Activated T-helper 1 cell treated with anti-CD3 and anti-CD28 coated beads, Interleukin-12 subunit alpha, Interleukin-12 subunit beta, Interleukin-2, Interleukin-4 antibody, amounts not matched to agents 30 ng/mL and 10 ng/mL and 1 ng/mL, durations not matched to agents 14 hours and 24 hours and 36 hours (primary cell): ENCODE measurements at regions not wholly inside any gene's neighbourhood (a gene's known extent, or its start where the extent isn't known, plus 50 kb on each side); places are given as distances from the start of the nearest gene placed in this dataset.
A peak's percentile ranks its signal among the peaks of the same experiment; 100 is the strongest.

Source experiments
- DNase-seq: peaks from one replicate; pipeline ENCODE4 v3.0.0; 2021; ENCODE audit warnings: low spot score
- H3K27ac Mint-ChIP-seq: one replicate; pipeline ENCODE4 v1.8.0; 2021; ENCODE audit warnings: mild to moderate bottlenecking, mixed read lengths
- H3K27me3 Mint-ChIP-seq: one replicate; pipeline ENCODE4 v1.8.0; 2022; ENCODE audit warnings: mild to moderate bottlenecking, moderate library complexity, mixed read lengths; ENCODE audit not compliant: insufficient read depth
- H3K36me3 Mint-ChIP-seq: one replicate; pipeline ENCODE4 v1.8.0; 2021; ENCODE audit warnings: low read depth, mixed read lengths
- H3K4me1 Mint-ChIP-seq: one replicate; pipeline ENCODE4 v1.8.0; 2021; ENCODE audit warnings: low read depth, mixed read lengths
- H3K4me3 Mint-ChIP-seq: one replicate; pipeline ENCODE4 v1.8.0; 2021; ENCODE audit warnings: mild to moderate bottlenecking, moderate library complexity, mixed read lengths
- H3K9me3 Mint-ChIP-seq: one replicate; pipeline ENCODE4 v1.8.0; 2021; ENCODE audit warnings: mixed read lengths
- intact Hi-C: fragments of 100-400 bp; cut with micrococcal nuclease; formaldehyde crosslinking; loops from one replicate; pipeline ENCODE4 v1.15.1; 2024

DNA sequence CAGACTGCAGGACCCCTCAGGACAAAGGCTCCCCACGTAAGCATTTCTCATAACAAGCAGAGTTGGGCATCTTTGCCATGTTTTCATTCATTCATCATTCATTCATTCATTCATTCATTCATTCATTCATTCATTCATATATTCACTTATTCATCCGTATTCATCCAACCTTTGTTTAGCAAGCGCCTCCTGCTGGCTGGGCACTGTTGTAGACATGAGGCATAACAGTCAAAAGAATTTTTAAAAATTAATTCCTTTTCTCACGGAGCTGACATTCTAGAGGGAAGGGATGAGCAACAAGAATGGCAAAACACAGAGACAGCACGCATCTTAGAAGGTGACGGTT is 351.7 kb upstream of the TNRC6C start:
- intact Hi-C loops = no loop called here
- Mint-ChIP-seq H3K4me3 (no peak overlapping the region), H3K27ac (no peak overlapping the region), H3K36me3 (no peaks in the 10 kb centered on the region), H3K9me3 (no peaks in the 10 kb centered on the region), H3K27me3 (peaks cover 7% of the 10 kb centered on the region), H3K4me1 (peaks cover 27% of the 10 kb centered on the region)
- no peak for DNase-seq

DNA sequence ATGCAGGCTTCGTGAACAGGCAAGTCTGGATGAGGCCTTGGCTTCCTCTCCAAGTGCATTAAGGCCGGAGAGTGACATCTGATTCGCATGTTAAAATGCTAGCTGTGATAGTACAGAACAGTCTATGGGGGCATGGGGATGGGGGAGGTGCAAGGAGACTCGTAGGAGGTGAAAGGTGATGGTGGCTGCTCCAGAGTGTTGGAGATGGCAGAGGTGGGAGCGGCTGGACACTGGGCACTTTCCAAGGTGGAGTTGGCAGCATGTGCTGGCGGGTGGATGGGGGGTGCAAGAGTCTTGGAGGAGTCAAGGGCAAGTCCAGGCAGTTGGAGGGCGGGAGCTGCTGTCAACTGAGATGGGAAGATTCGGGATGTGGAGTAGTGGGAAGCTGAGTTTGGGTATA is 350.9 kb upstream of the TNRC6C start:
- no peak for DNase-seq
- Mint-ChIP-seq H3K27ac (no peak overlapping the region), H3K27me3 (peaks cover 10% of the 10 kb centered on the region), H3K4me1 (peaks cover 27% of the 10 kb centered on the region), H3K36me3 (no peaks in the 10 kb centered on the region), H3K9me3 (no peaks in the 10 kb centered on the region), H3K4me3 (no peak overlapping the region)
- intact Hi-C loops = no loop called here

DNA sequence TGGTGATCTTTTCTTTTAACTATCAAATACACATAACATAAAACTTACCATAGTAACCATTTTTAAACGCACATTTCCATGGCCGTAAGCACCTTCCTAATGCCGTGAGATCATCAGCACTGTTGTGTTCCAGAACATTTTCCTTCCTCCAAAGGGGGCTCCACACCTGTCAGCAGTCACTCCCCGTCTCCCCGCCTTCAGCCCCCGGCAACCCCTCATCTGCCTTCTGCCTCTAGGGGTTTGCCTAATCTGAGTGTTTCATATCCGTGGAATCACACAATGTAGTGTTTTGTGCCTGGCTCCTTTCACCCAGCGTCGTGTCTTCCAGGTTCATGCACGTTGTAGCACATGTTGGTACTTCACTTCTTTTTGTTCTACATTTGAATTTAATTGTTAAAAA is 350.1 kb upstream of the TNRC6C start:
- peaks cover 27% of the 10 kb centered on the region for H3K4me1 Mint-ChIP-seq
- intact Hi-C loops = no loop called here
- no peak overlapping the region for H3K27ac Mint-ChIP-seq
- peaks cover 11% of the 10 kb centered on the region for H3K27me3 Mint-ChIP-seq
- no peaks in the 10 kb centered on the region for H3K36me3 Mint-ChIP-seq
- no peak for DNase-seq
- no peak overlapping the region for H3K4me3 Mint-ChIP-seq
- H3K9me3 Mint-ChIP-seq = no peaks in the 10 kb centered on the region

DNA sequence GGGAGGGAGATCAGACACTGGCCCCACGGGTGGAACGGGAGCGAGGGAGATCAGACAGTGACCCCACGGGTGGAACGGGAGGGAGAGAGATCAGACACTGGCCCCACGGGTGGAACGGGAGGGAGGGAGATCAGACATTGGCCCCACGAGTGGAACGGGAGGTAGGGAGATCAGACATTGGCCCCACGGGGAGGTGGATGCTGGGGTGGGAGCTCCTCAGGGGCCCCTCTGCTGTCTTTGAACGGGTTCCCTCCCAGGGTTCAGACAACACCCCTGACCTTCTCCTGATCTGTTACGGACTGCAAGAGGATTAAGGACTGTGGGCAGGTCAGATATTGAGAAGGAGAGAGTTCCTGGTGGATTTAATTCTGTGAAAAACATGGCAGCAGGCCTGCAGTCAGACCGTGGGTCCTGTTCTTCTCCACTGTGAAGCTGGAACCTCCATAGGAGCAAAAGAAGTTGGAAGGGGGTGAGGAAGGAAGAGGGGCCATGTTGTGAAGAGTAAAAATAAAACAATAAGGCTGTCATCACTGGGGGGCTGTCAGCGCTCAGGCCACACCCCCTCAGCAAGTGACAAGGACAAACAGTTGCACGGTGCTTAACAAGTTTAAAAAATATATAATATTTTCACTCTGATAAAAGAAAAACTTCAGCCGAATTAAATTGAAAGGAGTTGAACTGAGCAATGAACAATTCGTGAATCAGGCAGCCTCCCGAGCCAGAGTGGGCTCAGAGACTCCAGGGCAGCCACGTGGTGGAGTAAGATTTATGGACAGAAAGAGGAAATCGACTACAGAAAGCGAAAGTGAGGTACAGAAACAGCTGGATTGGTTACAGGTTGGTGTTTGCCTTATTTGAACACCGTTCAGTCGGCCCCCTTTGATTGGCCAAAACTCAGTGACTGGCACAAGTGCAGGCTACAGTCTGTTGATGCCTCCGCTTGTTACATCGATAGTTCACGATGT is 348.7 kb upstream of the TNRC6C start:
- H3K9me3 Mint-ChIP-seq = no peaks in the 10 kb centered on the region
- DNase-seq = peak; percentile 58
- no peaks in the 10 kb centered on the region for H3K36me3 Mint-ChIP-seq
- peak overlapping the region; percentile 82 for H3K27ac Mint-ChIP-seq
- peaks cover 15% of the 10 kb centered on the region for H3K27me3 Mint-ChIP-seq
- intact Hi-C loops = loop anchor here (1.0 kb wide), 1 partner anchor 57 kb away; no protein-coding TSS in a partner anchor
- H3K4me1 Mint-ChIP-seq = peaks cover 27% of the 10 kb centered on the region
- H3K4me3 Mint-ChIP-seq = peak overlapping the region; percentile 73

DNA sequence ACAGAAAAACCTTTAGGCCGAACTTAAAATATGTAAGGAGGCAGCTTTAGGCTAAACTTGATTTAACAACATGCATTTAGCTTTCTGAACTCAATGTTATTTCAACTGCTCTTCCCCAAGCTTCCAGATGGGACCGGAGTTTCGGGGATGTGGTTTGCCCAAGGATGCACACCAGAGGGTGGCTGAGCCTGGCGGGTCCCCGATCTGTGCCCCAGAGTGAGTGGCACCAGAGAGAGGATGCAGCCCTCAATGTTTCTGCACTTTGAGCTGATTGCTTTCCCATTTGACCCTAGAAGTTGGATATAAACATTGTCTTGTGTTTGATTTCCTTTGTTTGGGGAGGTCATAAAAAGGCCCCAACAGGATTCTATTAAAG is 348.0 kb upstream of the TNRC6C start:
- intact Hi-C loops = loop anchor here (1.0 kb wide), 1 partner anchor 57 kb away; no protein-coding TSS in a partner anchor
- H3K4me3 Mint-ChIP-seq = peak overlapping the region; percentile 73
- peaks cover 27% of the 10 kb centered on the region for H3K4me1 Mint-ChIP-seq
- peaks cover 15% of the 10 kb centered on the region for H3K27me3 Mint-ChIP-seq
- no peaks in the 10 kb centered on the region for H3K36me3 Mint-ChIP-seq
- peak overlapping the region; percentile 22 for H3K27ac Mint-ChIP-seq
- no peaks in the 10 kb centered on the region for H3K9me3 Mint-ChIP-seq
- DNase-seq = no peak

DNA sequence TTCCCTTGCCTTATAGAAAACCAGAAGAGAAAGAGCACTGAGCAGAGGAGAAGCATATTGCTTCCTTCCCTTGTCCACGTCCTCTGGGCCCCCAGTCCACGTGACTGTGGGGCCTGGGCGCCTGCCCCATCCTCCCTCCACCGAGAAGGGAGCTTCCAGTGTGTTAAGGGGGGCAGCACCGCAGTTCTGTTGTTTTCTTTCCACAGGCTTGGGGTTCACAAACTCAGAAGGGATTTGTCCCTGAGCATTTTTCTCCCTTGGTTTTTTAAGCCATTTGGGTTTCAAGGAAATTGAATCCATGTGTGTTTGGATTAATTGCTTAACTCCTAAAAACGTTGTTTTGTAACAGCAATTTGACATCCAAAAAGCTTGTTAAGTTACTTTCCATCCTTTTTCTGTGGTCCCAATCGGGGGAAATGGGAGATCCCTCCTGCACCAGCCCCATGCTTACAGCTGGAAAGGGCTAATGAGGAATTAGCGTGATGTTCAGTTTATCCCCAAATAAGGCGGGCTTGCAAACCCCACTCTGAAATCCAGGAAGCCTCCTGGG is 347.5 kb upstream of the TNRC6C start:
- no peak overlapping the region for H3K27ac Mint-ChIP-seq
- peaks cover 15% of the 10 kb centered on the region for H3K27me3 Mint-ChIP-seq
- no peaks in the 10 kb centered on the region for H3K36me3 Mint-ChIP-seq
- H3K9me3 Mint-ChIP-seq = no peaks in the 10 kb centered on the region
- no peak for DNase-seq
- peak overlapping the region; percentile 73 for H3K4me3 Mint-ChIP-seq
- intact Hi-C loops = loop anchor here (1.0 kb wide), 1 partner anchor 56 kb away; no protein-coding TSS in a partner anchor
- peaks cover 27% of the 10 kb centered on the region for H3K4me1 Mint-ChIP-seq

DNA sequence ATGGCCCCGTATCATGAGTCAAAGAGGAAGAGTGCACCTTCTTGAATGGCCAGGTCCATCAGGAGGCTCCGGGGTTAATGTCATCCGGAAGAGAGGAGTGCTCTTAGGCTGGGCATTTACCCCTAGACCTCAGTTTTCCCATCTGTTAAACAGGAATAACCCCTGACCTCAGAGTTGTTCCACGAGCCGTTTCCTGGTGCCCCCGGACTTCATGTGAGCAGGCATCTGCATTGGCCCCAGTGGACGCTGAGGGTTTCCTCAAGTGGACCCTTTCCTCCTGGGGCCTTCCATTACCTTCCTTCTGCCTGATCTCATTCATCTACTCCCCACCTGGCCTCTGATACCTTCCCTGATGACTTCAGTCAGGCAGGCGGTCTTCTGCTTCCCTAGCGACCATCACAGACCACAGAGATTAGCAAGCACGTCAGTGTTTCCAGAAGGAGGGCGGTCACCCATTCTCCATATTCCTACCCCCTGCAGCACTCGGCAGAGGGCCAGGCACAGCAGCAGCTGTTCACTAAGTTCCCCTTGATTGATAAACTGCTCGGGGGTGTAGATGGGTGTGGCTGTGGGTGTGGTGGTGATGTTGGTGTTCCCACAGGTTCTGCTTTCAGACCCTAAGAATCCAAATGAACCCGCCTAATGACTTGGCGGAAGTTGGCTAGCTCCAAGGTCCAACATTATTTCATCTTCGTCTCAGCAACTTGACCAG is 346.6 kb upstream of the TNRC6C start:
- Mint-ChIP-seq H3K4me1 (peaks cover 27% of the 10 kb centered on the region), H3K4me3 (no peak overlapping the region), H3K36me3 (no peaks in the 10 kb centered on the region), H3K27me3 (peaks cover 20% of the 10 kb centered on the region), H3K9me3 (no peaks in the 10 kb centered on the region), H3K27ac (no peak overlapping the region)
- intact Hi-C loops = no loop called here
- no peak for DNase-seq

DNA sequence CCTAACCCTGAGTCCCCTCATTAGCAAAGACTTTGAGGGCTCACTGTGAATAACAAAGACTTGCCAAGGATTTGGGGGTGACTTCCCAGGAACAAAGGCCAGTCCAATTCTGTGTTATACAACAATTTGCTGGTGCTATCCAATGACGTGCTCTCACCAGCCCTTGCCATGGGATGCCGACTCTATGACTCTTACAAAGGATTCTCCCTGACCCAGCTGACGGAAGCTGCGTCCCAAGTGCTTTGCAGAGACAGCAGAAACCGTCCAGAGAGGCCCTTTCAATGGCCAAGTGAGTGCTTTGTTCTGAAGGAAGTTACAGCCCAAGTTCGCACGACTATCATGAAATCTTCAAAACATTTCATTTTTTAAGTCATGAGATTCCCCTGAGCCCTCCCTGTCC is 345.3 kb upstream of the TNRC6C start:
- Mint-ChIP-seq H3K27ac (no peak overlapping the region), H3K36me3 (no peaks in the 10 kb centered on the region), H3K9me3 (no peaks in the 10 kb centered on the region), H3K4me1 (peaks cover 29% of the 10 kb centered on the region), H3K27me3 (peaks cover 20% of the 10 kb centered on the region), H3K4me3 (no peak overlapping the region)
- intact Hi-C loops = no loop called here
- DNase-seq = no peak

DNA sequence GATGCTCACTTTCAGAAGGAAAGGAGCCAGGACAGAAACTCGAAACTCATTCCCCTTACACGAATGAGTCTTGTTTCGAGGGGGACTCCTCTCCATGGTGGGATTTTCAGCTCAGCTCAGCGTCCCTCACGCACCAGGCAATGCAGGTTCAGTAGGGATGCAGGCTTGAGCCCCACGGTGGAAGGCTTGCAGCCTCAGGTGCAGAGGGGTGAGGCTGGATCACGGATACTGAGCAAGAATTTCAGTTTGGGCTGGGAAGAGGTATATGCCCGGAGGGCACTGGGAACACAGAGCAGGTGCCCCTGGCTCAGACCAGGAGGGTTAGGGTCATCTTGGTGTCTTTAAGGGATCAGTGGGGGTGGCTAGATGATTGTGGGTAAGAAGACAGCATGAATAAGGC is 344.9 kb upstream of the TNRC6C start:
- Mint-ChIP-seq H3K4me1 (peaks cover 33% of the 10 kb centered on the region), H3K27ac (no peak overlapping the region), H3K4me3 (no peak overlapping the region), H3K9me3 (no peaks in the 10 kb centered on the region), H3K36me3 (peaks cover 1% of the 10 kb centered on the region), H3K27me3 (peaks cover 20% of the 10 kb centered on the region)
- intact Hi-C loops = no loop called here
- DNase-seq = no peak

DNA sequence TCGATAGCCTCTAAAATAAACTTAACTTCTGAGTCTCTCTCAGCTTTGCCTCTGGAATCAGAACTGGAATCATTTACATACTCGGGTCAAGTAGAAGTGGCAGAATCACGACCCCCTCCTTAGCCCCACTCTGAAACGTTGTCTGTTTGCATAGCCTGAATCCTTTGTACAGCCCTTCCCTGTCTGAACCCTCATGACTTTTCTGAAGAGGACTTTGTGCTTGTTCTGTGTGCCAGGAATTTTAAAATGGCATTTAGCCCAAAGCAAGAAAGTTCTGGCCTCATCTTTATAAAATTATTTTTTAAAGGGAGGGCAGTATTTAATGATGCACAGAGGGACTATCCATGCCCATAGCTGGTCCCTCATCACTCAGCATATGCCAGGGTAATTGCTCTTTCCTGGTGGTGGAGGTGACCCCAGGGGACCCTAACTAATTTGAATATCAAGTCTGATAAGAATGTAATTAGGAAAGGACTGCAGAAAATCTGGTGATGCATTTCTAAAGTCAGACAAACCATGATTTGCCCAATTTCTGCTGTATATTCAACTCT is 342.7 kb upstream of the TNRC6C start:
- intact Hi-C loops = no loop called here
- H3K4me3 Mint-ChIP-seq = no peak overlapping the region
- DNase-seq = no peak
- H3K4me1 Mint-ChIP-seq = peaks cover 20% of the 10 kb centered on the region
- peaks cover 7% of the 10 kb centered on the region for H3K9me3 Mint-ChIP-seq
- peaks cover 3% of the 10 kb centered on the region for H3K36me3 Mint-ChIP-seq
- no peak overlapping the region for H3K27ac Mint-ChIP-seq
- H3K27me3 Mint-ChIP-seq = peaks cover 21% of the 10 kb centered on the region

DNA sequence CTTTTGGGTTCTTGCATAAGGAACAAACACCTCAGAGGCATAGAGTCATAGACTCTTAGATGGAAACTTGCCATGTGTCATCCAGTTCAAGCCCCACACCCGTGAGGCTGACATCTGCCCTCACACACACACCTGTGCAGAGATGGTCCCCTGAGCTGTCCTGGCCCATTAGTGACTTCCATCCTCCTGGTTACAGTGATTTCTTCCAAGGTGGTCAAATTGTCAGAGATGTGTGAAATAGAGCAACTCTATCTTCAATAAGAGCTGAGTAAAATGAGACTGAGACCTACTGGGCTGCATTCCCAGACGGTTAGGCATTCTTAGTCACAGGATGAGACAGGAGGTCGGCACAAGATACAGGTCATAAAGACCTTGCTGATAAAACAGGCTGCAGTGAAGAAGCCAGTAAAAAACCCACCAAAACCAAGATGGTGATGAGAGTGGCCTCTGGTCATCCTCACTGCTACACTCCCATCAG is 342.2 kb upstream of the TNRC6C start:
- Mint-ChIP-seq H3K27me3 (peaks cover 23% of the 10 kb centered on the region), H3K4me3 (no peak overlapping the region), H3K4me1 (peaks cover 15% of the 10 kb centered on the region), H3K27ac (no peak overlapping the region), H3K36me3 (peaks cover 3% of the 10 kb centered on the region), H3K9me3 (peaks cover 7% of the 10 kb centered on the region)
- no peak for DNase-seq
- intact Hi-C loops = no loop called here

DNA sequence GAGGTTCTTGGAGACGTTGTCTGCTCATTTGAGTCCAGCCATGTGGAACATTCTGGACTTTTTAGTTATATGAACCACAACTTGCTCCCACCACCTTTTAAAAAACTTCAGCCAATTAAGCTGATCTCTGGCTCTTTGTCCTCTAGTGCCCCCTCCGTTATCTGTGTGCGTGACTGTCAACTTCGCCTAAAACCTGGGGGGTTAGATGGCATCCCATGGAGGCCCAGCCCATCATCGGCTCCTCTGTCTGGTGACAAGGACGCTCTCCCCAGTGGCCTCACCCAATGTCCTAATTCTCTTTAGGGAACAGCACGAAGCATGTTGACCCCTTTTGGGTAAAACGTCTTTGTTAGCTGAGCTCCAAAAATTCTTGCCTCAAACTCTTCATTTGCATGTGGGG is 341.0 kb upstream of the TNRC6C start:
- H3K4me3 Mint-ChIP-seq = no peak overlapping the region
- intact Hi-C loops = no loop called here
- no peak overlapping the region for H3K27ac Mint-ChIP-seq
- DNase-seq = no peak
- peaks cover 3% of the 10 kb centered on the region for H3K36me3 Mint-ChIP-seq
- H3K4me1 Mint-ChIP-seq = peaks cover 11% of the 10 kb centered on the region
- H3K27me3 Mint-ChIP-seq = peaks cover 22% of the 10 kb centered on the region
- peaks cover 7% of the 10 kb centered on the region for H3K9me3 Mint-ChIP-seq

DNA sequence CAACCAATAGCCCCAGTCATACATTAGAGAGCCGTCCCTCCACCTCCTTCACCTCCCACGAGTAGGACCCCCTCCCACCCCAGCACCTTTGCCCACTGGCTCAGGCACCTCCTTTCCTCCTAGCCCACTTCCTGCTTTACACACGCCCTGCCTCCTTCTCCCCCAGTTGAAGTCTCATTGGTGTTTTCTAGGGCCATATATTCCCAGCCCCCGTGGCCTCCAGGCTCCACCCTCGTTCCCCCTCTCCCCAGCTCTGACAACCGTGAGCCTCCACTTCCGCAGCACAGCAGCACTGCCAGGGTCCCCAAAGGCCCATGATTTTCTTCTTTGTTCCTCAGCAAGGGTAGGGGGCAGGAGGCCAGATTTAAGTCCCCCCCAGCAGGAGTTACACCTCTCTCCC is 340.3 kb upstream of the TNRC6C start:
- Mint-ChIP-seq H3K9me3 (peaks cover 7% of the 10 kb centered on the region), H3K27me3 (peaks cover 19% of the 10 kb centered on the region), H3K4me1 (peaks cover 11% of the 10 kb centered on the region), H3K36me3 (peaks cover 3% of the 10 kb centered on the region), H3K27ac (no peak overlapping the region), H3K4me3 (no peak overlapping the region)
- DNase-seq = no peak
- intact Hi-C loops = no loop called here
